ENCODE measurements at regions not wholly inside any gene's neighbourhood (a gene's known extent, or its start where the extent isn't known, plus 50 kb on each side); places are given as distances from the start of the nearest gene placed in this dataset.

- H3K9me3 ChIP-seq (ENCODE audit: control insufficient read depth in 5 of 5, low read length in 5 of 5): peaks cover 0 to 4% (median 0%) of the 10 kb centered on the region in 5 donors
- H3K9ac ChIP-seq (ENCODE audit: low read length in 5 of 5): no peak overlapping the region
- H3K4me1 ChIP-seq (ENCODE audit: control insufficient read depth in 5 of 5, insufficient read depth in 5 of 5, low read length in 5 of 5): no peaks in the 10 kb centered on the region
- no peak overlapping the region for H3K4me3 ChIP-seq (ENCODE audit: low read depth in 1 of 5, low read length in 5 of 5)
- no peak overlapping the region for H3K27ac ChIP-seq (ENCODE audit: low read depth, low read length)
- no peaks in the 10 kb centered on the region for H3K27me3 ChIP-seq (ENCODE audit: control insufficient read depth in 5 of 5, insufficient read depth in 4 of 5, low read length in 5 of 5)
- no peaks in the 10 kb centered on the region for H3K36me3 ChIP-seq (ENCODE audit: control insufficient read depth in 5 of 5, insufficient read depth in 5 of 5, low read length in 5 of 5)
Measured at GRCh38 chr5:15322421-15322820, 177.6 kb upstream of the FBXL7 start.

- no peak overlapping the region for H3K27ac ChIP-seq (ENCODE audit: low read depth, low read length)
- no peak overlapping the region for H3K4me3 ChIP-seq (ENCODE audit: low read depth in 1 of 5, low read length in 5 of 5)
Measured at GRCh38 chr5:15321776-15322175, 178.2 kb upstream of the FBXL7 start.

GRCh38 chr5:15320871-15321270, 179.1 kb upstream of the FBXL7 start:
- Histone ChIP-seq H3K9ac (ENCODE audit: low read length in 5 of 5) (no peak overlapping the region), H3K36me3 (ENCODE audit: control insufficient read depth in 5 of 5, insufficient read depth in 5 of 5, low read length in 5 of 5) (no peaks in the 10 kb centered on the region), H3K4me3 (ENCODE audit: low read depth in 1 of 5, low read length in 5 of 5) (no peak overlapping the region), H3K27ac (ENCODE audit: low read depth, low read length) (no peak overlapping the region), H3K27me3 (ENCODE audit: control insufficient read depth in 5 of 5, insufficient read depth in 4 of 5, low read length in 5 of 5) (no peaks in the 10 kb centered on the region), H3K4me1 (ENCODE audit: control insufficient read depth in 5 of 5, insufficient read depth in 5 of 5, low read length in 5 of 5) (no peaks in the 10 kb centered on the region), H3K9me3 (ENCODE audit: control insufficient read depth in 5 of 5, low read length in 5 of 5) (no peaks in the 10 kb centered on the region)

More at GRCh38 chr5:15321776-15322175, 178.2 kb upstream of the FBXL7 start:
- H3K9me3 ChIP-seq (ENCODE audit: control insufficient read depth in 5 of 5, low read length in 5 of 5): peaks cover 0 to 4% (median 0%) of the 10 kb centered on the region in 5 donors
- H3K4me1 ChIP-seq (ENCODE audit: control insufficient read depth in 5 of 5, insufficient read depth in 5 of 5, low read length in 5 of 5): no peaks in the 10 kb centered on the region
- H3K27me3 ChIP-seq (ENCODE audit: control insufficient read depth in 5 of 5, insufficient read depth in 4 of 5, low read length in 5 of 5): no peaks in the 10 kb centered on the region
- H3K36me3 ChIP-seq (ENCODE audit: control insufficient read depth in 5 of 5, insufficient read depth in 5 of 5, low read length in 5 of 5): no peaks in the 10 kb centered on the region
- no peak overlapping the region for H3K9ac ChIP-seq (ENCODE audit: low read length in 5 of 5)

GRCh38 chr5:15304914-15305834, 194.8 kb upstream of the FBXL7 start:
- Histone ChIP-seq H3K9ac (ENCODE audit: low read length in 5 of 5) (no peak overlapping the region), H3K27ac (ENCODE audit: low read depth, low read length) (no peak overlapping the region), H3K27me3 (ENCODE audit: control insufficient read depth in 5 of 5, insufficient read depth in 4 of 5, low read length in 5 of 5) (no peaks in the 10 kb centered on the region), H3K4me1 (ENCODE audit: control insufficient read depth in 5 of 5, insufficient read depth in 5 of 5, low read length in 5 of 5) (no peaks in the 10 kb centered on the region), H3K4me3 (ENCODE audit: low read depth in 1 of 5, low read length in 5 of 5) (no peak overlapping the region), H3K9me3 (ENCODE audit: control insufficient read depth in 5 of 5, low read length in 5 of 5) (no peaks in the 10 kb centered on the region), H3K36me3 (ENCODE audit: control insufficient read depth in 5 of 5, insufficient read depth in 5 of 5, low read length in 5 of 5) (no peaks in the 10 kb centered on the region)

GRCh38 chr5:15304066-15304731, 195.8 kb upstream of the FBXL7 start:
- Histone ChIP-seq H3K9me3 (ENCODE audit: control insufficient read depth in 5 of 5, low read length in 5 of 5) (no peaks in the 10 kb centered on the region), H3K27me3 (ENCODE audit: control insufficient read depth in 5 of 5, insufficient read depth in 4 of 5, low read length in 5 of 5) (no peaks in the 10 kb centered on the region), H3K9ac (ENCODE audit: low read length in 5 of 5) (no peak overlapping the region)

GRCh38 chr5:15300141-15300540, 199.8 kb upstream of the FBXL7 start:
- no peaks in the 10 kb centered on the region for H3K27me3 ChIP-seq (ENCODE audit: control insufficient read depth in 5 of 5, insufficient read depth in 4 of 5, low read length in 5 of 5)
- H3K4me1 ChIP-seq (ENCODE audit: control insufficient read depth in 5 of 5, insufficient read depth in 5 of 5, low read length in 5 of 5): no peaks in the 10 kb centered on the region
- no peaks in the 10 kb centered on the region for H3K36me3 ChIP-seq (ENCODE audit: control insufficient read depth in 5 of 5, insufficient read depth in 5 of 5, low read length in 5 of 5)
- no peak overlapping the region for H3K27ac ChIP-seq (ENCODE audit: low read depth, low read length)
- H3K4me3 ChIP-seq (ENCODE audit: low read depth in 1 of 5, low read length in 5 of 5): no peak overlapping the region
- no peak overlapping the region for H3K9ac ChIP-seq (ENCODE audit: low read length in 5 of 5)
- H3K9me3 ChIP-seq (ENCODE audit: control insufficient read depth in 5 of 5, low read length in 5 of 5): no peaks in the 10 kb centered on the region

More at GRCh38 chr5:15304066-15304731, 195.8 kb upstream of the FBXL7 start:
- no peak overlapping the region for H3K4me3 ChIP-seq (ENCODE audit: low read depth in 1 of 5, low read length in 5 of 5)
- H3K27ac ChIP-seq (ENCODE audit: low read depth, low read length): no peak overlapping the region
- no peaks in the 10 kb centered on the region for H3K4me1 ChIP-seq (ENCODE audit: control insufficient read depth in 5 of 5, insufficient read depth in 5 of 5, low read length in 5 of 5)
- no peaks in the 10 kb centered on the region for H3K36me3 ChIP-seq (ENCODE audit: control insufficient read depth in 5 of 5, insufficient read depth in 5 of 5, low read length in 5 of 5)

- no peak overlapping the region for H3K9ac ChIP-seq (ENCODE audit: low read length in 5 of 5)
- H3K27ac ChIP-seq (ENCODE audit: low read depth, low read length): no peak overlapping the region
- no peaks in the 10 kb centered on the region for H3K9me3 ChIP-seq (ENCODE audit: control insufficient read depth in 5 of 5, low read length in 5 of 5)
- no peaks in the 10 kb centered on the region for H3K27me3 ChIP-seq (ENCODE audit: control insufficient read depth in 5 of 5, insufficient read depth in 4 of 5, low read length in 5 of 5)
- H3K4me3 ChIP-seq (ENCODE audit: low read depth in 1 of 5, low read length in 5 of 5): no peak overlapping the region
- no peaks in the 10 kb centered on the region for H3K36me3 ChIP-seq (ENCODE audit: control insufficient read depth in 5 of 5, insufficient read depth in 5 of 5, low read length in 5 of 5)
- no peaks in the 10 kb centered on the region for H3K4me1 ChIP-seq (ENCODE audit: control insufficient read depth in 5 of 5, insufficient read depth in 5 of 5, low read length in 5 of 5)
Measured at GRCh38 chr5:15290953-15291352, 209.0 kb upstream of the FBXL7 start.

- H3K4me3 ChIP-seq (ENCODE audit: low read depth in 1 of 5, low read length in 5 of 5): no peak overlapping the region
- no peak overlapping the region for H3K27ac ChIP-seq (ENCODE audit: low read depth, low read length)
- no peaks in the 10 kb centered on the region for H3K9me3 ChIP-seq (ENCODE audit: control insufficient read depth in 5 of 5, low read length in 5 of 5)
Measured at GRCh38 chr5:15286650-15287049, 213.3 kb upstream of the FBXL7 start.

GRCh38 chr5:15285901-15286583, 213.9 kb upstream of the FBXL7 start:
- Histone ChIP-seq H3K4me3 (ENCODE audit: low read depth in 1 of 5, low read length in 5 of 5) (no peak overlapping the region), H3K9ac (ENCODE audit: low read length in 5 of 5) (no peak overlapping the region), H3K9me3 (ENCODE audit: control insufficient read depth in 5 of 5, low read length in 5 of 5) (peaks cover 0 to 2% (median 0%) of the 10 kb centered on the region in 5 donors), H3K27me3 (ENCODE audit: control insufficient read depth in 5 of 5, insufficient read depth in 4 of 5, low read length in 5 of 5) (no peaks in the 10 kb centered on the region), H3K36me3 (ENCODE audit: control insufficient read depth in 5 of 5, insufficient read depth in 5 of 5, low read length in 5 of 5) (no peaks in the 10 kb centered on the region), H3K4me1 (ENCODE audit: control insufficient read depth in 5 of 5, insufficient read depth in 5 of 5, low read length in 5 of 5) (no peaks in the 10 kb centered on the region), H3K27ac (ENCODE audit: low read depth, low read length) (no peak overlapping the region)

More at GRCh38 chr5:15286650-15287049, 213.3 kb upstream of the FBXL7 start:
- H3K4me1 ChIP-seq (ENCODE audit: control insufficient read depth in 5 of 5, insufficient read depth in 5 of 5, low read length in 5 of 5): no peaks in the 10 kb centered on the region
- H3K27me3 ChIP-seq (ENCODE audit: control insufficient read depth in 5 of 5, insufficient read depth in 4 of 5, low read length in 5 of 5): no peaks in the 10 kb centered on the region
- no peaks in the 10 kb centered on the region for H3K36me3 ChIP-seq (ENCODE audit: control insufficient read depth in 5 of 5, insufficient read depth in 5 of 5, low read length in 5 of 5)
- no peak overlapping the region for H3K9ac ChIP-seq (ENCODE audit: low read length in 5 of 5)

GRCh38 chr5:15284706-15285105, 215.3 kb upstream of the FBXL7 start:
- peaks cover 0 to 5% (median 0%) of the 10 kb centered on the region in 5 donors for H3K9me3 ChIP-seq (ENCODE audit: control insufficient read depth in 5 of 5, low read length in 5 of 5)
- H3K4me3 ChIP-seq (ENCODE audit: low read depth in 1 of 5, low read length in 5 of 5): no peak overlapping the region
- H3K4me1 ChIP-seq (ENCODE audit: control insufficient read depth in 5 of 5, insufficient read depth in 5 of 5, low read length in 5 of 5): no peaks in the 10 kb centered on the region
- H3K27me3 ChIP-seq (ENCODE audit: control insufficient read depth in 5 of 5, insufficient read depth in 4 of 5, low read length in 5 of 5): no peaks in the 10 kb centered on the region
- H3K27ac ChIP-seq (ENCODE audit: low read depth, low read length): no peak overlapping the region
- H3K9ac ChIP-seq (ENCODE audit: low read length in 5 of 5): no peak overlapping the region
- no peaks in the 10 kb centered on the region for H3K36me3 ChIP-seq (ENCODE audit: control insufficient read depth in 5 of 5, insufficient read depth in 5 of 5, low read length in 5 of 5)

Data from subcutaneous abdominal adipose tissue (tissue), 5 donors.